Aorta (tissue), 5 donors: ENCODE measurements at regions not wholly inside any gene's neighbourhood (a gene's known extent, or its start where the extent isn't known, plus 50 kb on each side); places are given as distances from the start of the nearest gene placed in this dataset.

Experiments used
- ATAC-seq: fragments of 200-7000 bp; cut with Tn5 transposase; one replicate; pipeline ENCODE4 v1.9.1; 2022; ENCODE audit warnings: moderate library complexity; ENCODE audit not compliant: low FRiP score
- DNase-seq, 2 donors: peaks; one replicate each; pipeline ENCODE4 v3.0.0-alpha.2; 2020
- H3K27ac ChIP-seq, 2 donors: one replicate each; pipeline ENCODE4 v1.5.1; 2013; ENCODE audit warnings: low read length in 2 of 2, mild to moderate bottlenecking in 2 of 2, moderate library complexity in 2 of 2, control low read depth in 1 of 2, inconsistent platforms in 1 of 2, low read depth in 1 of 2
- H3K27me3 ChIP-seq, 2 donors: one replicate each; pipeline ENCODE4 v1.6.1; 2013; ENCODE audit warnings: control low read depth in 1 of 2, low read length in 1 of 2, mild to moderate bottlenecking in 1 of 2, moderate library complexity in 1 of 2; ENCODE audit not compliant: insufficient read depth in 2 of 2, control insufficient read depth in 1 of 2
- H3K36me3 ChIP-seq, 2 donors: one replicate each; pipeline ENCODE4 v1.6.1; 2013; ENCODE audit warnings: control low read depth in 1 of 2, low read length in 1 of 2, mild to moderate bottlenecking in 1 of 2; ENCODE audit not compliant: insufficient read depth in 2 of 2, control insufficient read depth in 1 of 2
- H3K4me1 ChIP-seq, 2 donors: one replicate each; pipeline ENCODE4 v1.6.1; 2013; ENCODE audit warnings: low read length in 2 of 2, control low read depth in 1 of 2, mild to moderate bottlenecking in 1 of 2, moderate library complexity in 1 of 2; ENCODE audit not compliant: insufficient read depth in 2 of 2, control insufficient read depth in 1 of 2
- H3K4me3 ChIP-seq, 2 donors: one replicate each; pipeline ENCODE4 v1.5.1; 2013; ENCODE audit warnings: low read length in 2 of 2, control low read depth in 1 of 2, mild to moderate bottlenecking in 1 of 2
- H3K9me3 ChIP-seq: one replicate; pipeline ENCODE4 v1.6.1; 2013; ENCODE audit warnings: mild to moderate bottlenecking, low read length; ENCODE audit not compliant: control insufficient read depth
- WGBS, 2 donors: extraction: QIAGEN DNeasy Blood & Tissue Kit; methylation state at CpG; one replicate each; pipeline ENCODE4 v1.1.7; 2013; 5-methylcytosine and 5-hydroxymethylcytosine counted together
- intact Hi-C, 2 donors: fragments of 100-400 bp; cut with DNase I; formaldehyde crosslinking; loops; one replicate each; pipeline versions ENCODE4 v1.14.2 to v1.15.0; 2022
- donor health status: healthy with polysubstance abuse.
- donor health status: Bipolar disorder and iron deficiency.
- donor health status: DM: no; HTN: no; CAD: no.
- donor health status: DM: no; HTN: no; CAD: no.
- donor health status: DM: yes; HTN: yes; CAD: no.

GRCh38 chr4:179441596-179441995 lies 1999.4 kb upstream of the AGA start:
- H3K27ac ChIP-seq: no peak overlapping the region
- H3K4me3 ChIP-seq: no peak overlapping the region
- DNase-seq (no peak), ATAC-seq (no peak)
- no peaks in the 10 kb centered on the region for H3K9me3 ChIP-seq
- no peaks in the 10 kb centered on the region for H3K27me3 ChIP-seq
- intact Hi-C loops: no loop called here
- no peaks in the 10 kb centered on the region for H3K36me3 ChIP-seq
- WGBS, 2 donors: 12 to 23% methylated on average over 1 of the region's 1 CpG
- no peaks in the 10 kb centered on the region for H3K4me1 ChIP-seq

- no peaks in the 10 kb centered on the region for H3K27me3 ChIP-seq
- 10 to 30% methylated on average over 2 of the region's 2 CpGs for WGBS, 2 donors
- H3K4me3 ChIP-seq: no peak overlapping the region
- H3K36me3 ChIP-seq: no peaks in the 10 kb centered on the region
- DNase-seq: no peak
- no peak for ATAC-seq
- no peak overlapping the region for H3K27ac ChIP-seq
- H3K4me1 ChIP-seq: no peaks in the 10 kb centered on the region
- H3K9me3 ChIP-seq: no peaks in the 10 kb centered on the region
- intact Hi-C loops: no loop called here
Measured at GRCh38 chr4:179447308-179447707, 2005.1 kb upstream of the AGA start.

GRCh38 chr4:179465131-179465797 lies 2023.0 kb upstream of the AGA start:
- H3K4me3 ChIP-seq: no peak overlapping the region
- intact Hi-C loops: no loop called here
- DNase-seq (no peak), ATAC-seq (no peak)
- no peaks in the 10 kb centered on the region for H3K9me3 ChIP-seq
- H3K27me3 ChIP-seq: no peaks in the 10 kb centered on the region
- WGBS, 2 donors: 86 to 87% methylated on average over 8 of the region's 8 CpGs
- no peaks in the 10 kb centered on the region for H3K4me1 ChIP-seq
- H3K27ac ChIP-seq: no peak overlapping the region
- H3K36me3 ChIP-seq: no peaks in the 10 kb centered on the region

GRCh38 chr4:179467878-179468277 lies 2025.6 kb upstream of the AGA start:
- intact Hi-C loops: no loop called here
- H3K4me3 ChIP-seq: no peak overlapping the region
- H3K36me3 ChIP-seq: no peaks in the 10 kb centered on the region
- WGBS, 2 donors: 37 to 48% methylated on average over 1 of the region's 1 CpG
- no peak for ATAC-seq
- DNase-seq: no peak
- no peaks in the 10 kb centered on the region for H3K4me1 ChIP-seq
- no peaks in the 10 kb centered on the region for H3K27me3 ChIP-seq
- H3K27ac ChIP-seq: no peak overlapping the region
- H3K9me3 ChIP-seq: no peaks in the 10 kb centered on the region

GRCh38 chr4:179472164-179472563 lies 2029.9 kb upstream of the AGA start:
- DNase-seq (no peak), ATAC-seq (no peak)
- intact Hi-C loops: no loop called here
- Histone ChIP-seq H3K9me3 (peaks cover under 1% of the 10 kb centered on the region), H3K27me3 (no peaks in the 10 kb centered on the region), H3K4me3 (no peak overlapping the region), H3K4me1 (no peaks in the 10 kb centered on the region), H3K27ac (no peak overlapping the region), H3K36me3 (no peaks in the 10 kb centered on the region)

- intact Hi-C loops: no loop called here
- DNase-seq (no peak), ATAC-seq (no peak)
- H3K4me3 ChIP-seq: no peak overlapping the region
- peaks cover 3% of the 10 kb centered on the region for H3K9me3 ChIP-seq
- no peaks in the 10 kb centered on the region for H3K36me3 ChIP-seq
- no peaks in the 10 kb centered on the region for H3K27me3 ChIP-seq
- H3K4me1 ChIP-seq: no peaks in the 10 kb centered on the region
- no peak overlapping the region for H3K27ac ChIP-seq
Measured at GRCh38 chr4:179478608-179479007, 2036.4 kb upstream of the AGA start.

GRCh38 chr4:179485781-179486180 lies 2043.5 kb upstream of the AGA start:
- H3K9me3 ChIP-seq: no peaks in the 10 kb centered on the region
- H3K36me3 ChIP-seq: no peaks in the 10 kb centered on the region
- no peak overlapping the region for H3K27ac ChIP-seq
- no peaks in the 10 kb centered on the region for H3K4me1 ChIP-seq
- intact Hi-C loops: no loop called here
- 79 to 80% methylated on average over 3 of the region's 3 CpGs for WGBS, 2 donors
- ATAC-seq (no peak), DNase-seq (no peak)
- H3K27me3 ChIP-seq: no peaks in the 10 kb centered on the region
- no peak overlapping the region for H3K4me3 ChIP-seq

- Histone ChIP-seq H3K27me3 (no peaks in the 10 kb centered on the region), H3K9me3 (no peaks in the 10 kb centered on the region), H3K27ac (no peak overlapping the region), H3K36me3 (no peaks in the 10 kb centered on the region), H3K4me1 (no peaks in the 10 kb centered on the region), H3K4me3 (no peak overlapping the region)
- intact Hi-C loops: no loop called here
- ATAC-seq: no peak
- DNase-seq: no peak
- WGBS, 2 donors: 88 to 92% methylated on average over 6 of the region's 6 CpGs
Measured at GRCh38 chr4:179486570-179487335, 2044.5 kb upstream of the AGA start.
